Common myeloid progenitor, CD34-positive (primary cell): ENCODE measurements at regions not wholly inside any gene's neighbourhood (a gene's known extent, or its start where the extent isn't known, plus 50 kb on each side); places are given as distances from the start of the nearest gene placed in this dataset.

Experiments used
- CTCF ChIA-PET: fragments of 350-600 bp; sonication (Branson Sonifier 250); formaldehyde crosslinking; loops from one replicate; lab custom pipeline; 2021; ENCODE audit warnings: antibody characterized with exemption; lab: Charles Lee
- POLR2A ChIA-PET: fragments of 350-600 bp; sonication (Branson Sonifier 250); formaldehyde crosslinking; loops from one replicate; lab custom pipeline; 2021; ENCODE audit warnings: antibody characterized with exemption; lab: Charles Lee
- DNase-seq, 3 donors: peaks; one replicate each; pipeline versions ENCODE4 v3.0.0 to v3.0.0-alpha.2; 2013
- H3K27ac ChIP-seq, 2 experiments: 1 replicate in 1 of 2; 2 replicates in 1 of 2; pipeline ENCODE4 v1.7.0; 2013; ENCODE audit warnings: inconsistent platforms in 2 of 2, low read length in 2 of 2, mild to moderate bottlenecking in 2 of 2, low read depth in 1 of 2, moderate library complexity in 1 of 2; ENCODE audit not compliant: severe bottlenecking in 2 of 2, insufficient read depth in 1 of 2, poor library complexity in 1 of 2
- H3K27me3 ChIP-seq, 5 experiments: replicated peaks in 2 of 5; 1 replicate in 3 of 5; 2 replicates in 2 of 5; pipeline versions ENCODE4 v1.6.1 to v1.7.0; 2013; ENCODE audit warnings: low read length in 4 of 5, mild to moderate bottlenecking in 2 of 5, moderate library complexity in 2 of 5, inconsistent platforms in 1 of 5; ENCODE audit not compliant: insufficient read depth in 5 of 5, control insufficient read depth in 4 of 5
- H3K36me3 ChIP-seq, 4 experiments: 1 replicate in 2 of 4; 2 replicates in 2 of 4; pipeline versions ENCODE4 v1.6.1 to v1.7.0; 2013; ENCODE audit warnings: low read length in 3 of 4, control low read depth in 1 of 4, mild to moderate bottlenecking in 1 of 4; ENCODE audit not compliant: control insufficient read depth in 4 of 4, insufficient read depth in 4 of 4
- H3K4me1 ChIP-seq, 4 experiments: 1 replicate in 3 of 4; 2 replicates in 1 of 4; pipeline versions ENCODE4 v1.6.1 to v1.7.1; 2013; ENCODE audit warnings: low read length in 3 of 4, mild to moderate bottlenecking in 3 of 4, control low read depth in 1 of 4, inconsistent platforms in 1 of 4, moderate library complexity in 1 of 4; ENCODE audit not compliant: control insufficient read depth in 4 of 4, insufficient read depth in 4 of 4; ENCODE audit errors: control extremely low read depth in 1 of 4
- H3K4me3 ChIP-seq, 7 experiments: 1 replicate in 4 of 7; 2 replicates in 3 of 7; pipeline versions ENCODE4 v1.5.1 to v1.7.0; 2013; ENCODE audit warnings: mild to moderate bottlenecking in 7 of 7, low read length in 6 of 7, moderate library complexity in 6 of 7, inconsistent platforms in 2 of 7, low read depth in 2 of 7, control low read depth in 1 of 7; ENCODE audit not compliant: insufficient read depth in 4 of 7, control insufficient read depth in 1 of 7; ENCODE audit errors: extremely low read depth in 1 of 7
- H3K9me3 ChIP-seq, 5 experiments: 1 replicate in 4 of 5; 2 replicates in 1 of 5; pipeline versions ENCODE4 v1.6.1 to v1.7.1; 2013; ENCODE audit warnings: low read length in 4 of 5, mild to moderate bottlenecking in 2 of 5, inconsistent platforms in 1 of 5, low read depth in 1 of 5, moderate library complexity in 1 of 5; ENCODE audit not compliant: control insufficient read depth in 4 of 5, insufficient read depth in 2 of 5; ENCODE audit errors: control extremely low read depth in 1 of 5
- WGBS: methylation state at CpG from one replicate; pipeline ENCODE4 v1.1.5; 2013; ENCODE audit not compliant: insufficient coverage; 5-methylcytosine and 5-hydroxymethylcytosine counted together

DNA sequence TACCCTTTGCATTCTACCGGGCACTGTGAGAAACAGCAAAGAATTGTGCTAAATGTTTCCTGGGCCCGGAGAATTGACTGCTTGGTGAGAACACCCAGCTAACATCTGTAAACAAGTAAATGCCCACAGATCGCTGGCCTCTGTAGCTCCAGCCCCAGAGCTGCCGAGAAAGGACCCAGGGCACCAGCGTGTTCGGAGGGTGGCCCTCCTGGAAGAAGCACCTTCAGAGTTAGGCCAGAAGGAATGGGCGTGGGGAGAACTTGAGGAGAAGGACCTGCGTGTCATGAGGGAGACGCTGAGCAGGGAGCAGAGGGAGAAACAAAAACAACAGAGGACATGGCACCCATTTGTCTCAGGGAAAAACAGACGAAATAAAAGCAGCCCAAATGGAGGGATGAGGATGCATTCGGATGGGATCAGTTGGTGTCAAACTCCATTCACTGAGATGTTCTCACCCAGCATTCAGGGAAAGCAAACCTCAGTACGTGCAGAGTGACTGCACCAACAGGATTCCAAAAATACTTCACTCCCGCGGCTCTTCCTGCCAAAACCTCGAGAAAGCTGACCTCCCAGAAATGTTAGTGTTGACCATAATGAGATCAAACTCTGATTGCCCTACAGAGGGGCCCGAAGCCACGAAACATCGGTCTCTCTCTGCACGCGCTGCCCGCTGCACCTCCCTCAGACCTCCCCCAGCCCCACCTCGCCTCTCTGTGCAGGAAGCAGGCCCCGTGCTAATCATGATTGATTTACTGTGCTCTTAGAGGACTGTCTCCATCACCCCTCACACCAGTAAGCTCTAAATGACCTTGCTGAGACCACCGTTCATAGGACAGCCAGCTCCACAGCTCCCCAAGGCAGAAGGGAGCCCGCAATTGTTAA, 376.3 kb upstream of the SALL3 start:
- Histone ChIP-seq H3K9me3 (peaks cover 0 to 11% (median 0%) of the 10 kb centered on the region in 5 experiments), H3K36me3 (no peaks in the 10 kb centered on the region), H3K4me1 (no peaks in the 10 kb centered on the region), H3K4me3 (no peak overlapping the region), H3K27ac (no peak overlapping the region), H3K27me3 (peaks cover 0 to 30% (median 4%) of the 10 kb centered on the region in 5 experiments)
- CTCF ChIA-PET, result no interaction called here
- DNase-seq, result no peak
- 51% methylated on average over 22 of the region's 25 CpGs for WGBS
- POLR2A ChIA-PET, result no interaction called here

DNA sequence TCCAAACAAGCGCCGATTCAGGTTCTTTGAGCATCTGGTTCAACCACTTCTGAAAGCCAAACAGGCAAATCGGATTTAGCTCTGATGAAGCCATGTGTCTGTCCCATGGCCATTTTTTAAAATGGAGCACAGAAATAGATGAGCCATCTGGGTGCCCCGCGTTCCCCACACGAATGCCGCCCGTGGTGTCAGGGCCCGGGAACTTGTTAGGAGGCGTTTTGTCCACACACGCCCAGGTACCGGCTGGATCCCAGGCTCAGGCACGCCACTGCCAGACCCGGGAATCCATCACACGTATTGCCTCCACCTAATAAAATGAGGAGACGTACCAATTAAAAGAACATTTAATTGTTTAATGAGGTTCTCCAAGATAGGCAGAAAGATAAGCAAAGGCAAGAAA, 374.4 kb upstream of the SALL3 start:
- no peak overlapping the region for H3K27ac ChIP-seq
- CTCF ChIA-PET, result no interaction called here
- no peak overlapping the region for H3K4me3 ChIP-seq
- H3K4me1 ChIP-seq, result no peaks in the 10 kb centered on the region
- no peak for DNase-seq
- H3K36me3 ChIP-seq, result no peaks in the 10 kb centered on the region
- POLR2A ChIA-PET, result no interaction called here
- H3K27me3 ChIP-seq, result peaks cover 0 to 26% (median 4%) of the 10 kb centered on the region in 5 experiments
- peaks cover 0 to 6% (median 0%) of the 10 kb centered on the region in 5 experiments for H3K9me3 ChIP-seq
- WGBS, result 98% methylated on average over 14 of the region's 16 CpGs

DNA sequence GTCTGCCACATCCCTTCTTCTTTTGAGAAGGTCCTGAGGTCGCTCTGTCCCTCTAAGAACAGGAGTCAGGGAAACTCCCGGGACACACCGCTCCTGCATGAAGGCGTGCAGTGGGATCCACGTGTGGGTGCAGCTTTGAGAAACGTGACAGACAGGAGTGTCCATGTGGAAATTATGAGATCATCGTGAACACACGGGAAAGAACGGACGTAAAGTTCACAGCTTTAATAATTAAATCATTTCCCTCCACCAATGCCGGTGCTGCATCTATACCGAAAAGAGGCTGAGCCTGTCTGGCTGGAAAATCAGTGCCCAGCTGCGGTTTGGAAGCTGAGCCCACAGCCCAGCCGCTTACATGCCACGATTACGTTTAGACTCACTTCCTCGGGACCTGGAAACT, 372.4 kb upstream of the SALL3 start:
- H3K27ac ChIP-seq, result no peak overlapping the region
- ChIA-PET POLR2A (no interaction called here), CTCF (no interaction called here)
- WGBS, result 96% methylated on average over 8 of the region's 17 CpGs
- no peak overlapping the region for H3K4me3 ChIP-seq
- peaks cover 0 to 21% (median 4%) of the 10 kb centered on the region in 5 experiments for H3K27me3 ChIP-seq
- no peaks in the 10 kb centered on the region for H3K36me3 ChIP-seq
- no peak for DNase-seq
- peaks cover 0 to 6% (median 0%) of the 10 kb centered on the region in 5 experiments for H3K9me3 ChIP-seq
- no peaks in the 10 kb centered on the region for H3K4me1 ChIP-seq

DNA sequence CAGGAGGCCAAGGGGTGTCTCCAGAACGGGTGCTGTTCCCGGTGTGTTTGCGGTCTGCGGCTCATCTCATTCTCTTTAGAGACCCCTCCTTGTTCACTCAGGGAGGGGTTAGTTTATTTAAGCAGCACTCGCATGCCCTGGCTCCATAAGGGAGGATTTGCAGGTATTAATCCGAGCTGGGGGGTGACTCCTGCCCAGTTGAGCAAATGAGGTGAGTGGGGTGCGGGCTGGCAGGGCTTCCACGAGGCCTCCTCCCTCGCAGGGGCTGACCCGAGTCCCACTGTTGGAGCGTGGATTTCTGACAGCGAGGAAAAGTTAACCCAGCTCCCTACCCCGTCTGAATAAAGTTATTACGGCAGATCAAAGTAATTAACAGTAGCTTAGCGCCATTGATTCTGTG, 371.8 kb upstream of the SALL3 start:
- H3K27me3 ChIP-seq, result peaks cover 0 to 16% (median 4%) of the 10 kb centered on the region in 5 experiments
- H3K9me3 ChIP-seq, result peaks cover 0 to 6% (median 0%) of the 10 kb centered on the region in 5 experiments
- H3K4me3 ChIP-seq, result no peak overlapping the region
- CTCF ChIA-PET, result no interaction called here
- POLR2A ChIA-PET, result no interaction called here
- no peaks in the 10 kb centered on the region for H3K4me1 ChIP-seq
- DNase-seq, result no peak
- 90% methylated on average over 12 of the region's 15 CpGs for WGBS
- no peak overlapping the region for H3K27ac ChIP-seq
- H3K36me3 ChIP-seq, result no peaks in the 10 kb centered on the region

DNA sequence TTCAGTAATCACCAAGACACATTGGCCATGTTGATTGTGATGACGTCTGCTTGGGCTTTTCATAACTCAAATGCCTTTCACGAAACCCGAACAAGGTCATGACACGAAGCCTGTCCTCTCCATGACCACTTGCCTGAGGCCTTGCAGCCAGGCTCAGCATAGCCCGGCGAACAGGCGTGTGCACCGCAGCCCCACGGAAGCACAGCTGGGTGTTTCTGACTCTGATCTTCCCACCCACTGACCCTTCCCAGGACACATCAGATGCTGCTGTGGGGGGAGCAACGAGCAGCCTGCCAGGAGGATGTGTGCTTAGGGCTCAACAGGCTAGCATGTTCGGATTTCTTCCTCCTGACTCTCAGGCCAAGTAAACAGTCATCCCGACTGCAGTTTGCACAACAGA, 369.4 kb upstream of the SALL3 start:
- no peaks in the 10 kb centered on the region for H3K4me1 ChIP-seq
- H3K9me3 ChIP-seq, result peaks cover 0 to 1% (median 0%) of the 10 kb centered on the region in 5 experiments
- peaks cover 0 to 4% (median 0%) of the 10 kb centered on the region in 5 experiments for H3K27me3 ChIP-seq
- no peak overlapping the region for H3K4me3 ChIP-seq
- H3K36me3 ChIP-seq, result no peaks in the 10 kb centered on the region
- no peak overlapping the region for H3K27ac ChIP-seq
- DNase-seq, result no peak
- ChIA-PET CTCF (no interaction called here), POLR2A (no interaction called here)
- WGBS, result 95% methylated on average over 12 of the region's 12 CpGs

DNA sequence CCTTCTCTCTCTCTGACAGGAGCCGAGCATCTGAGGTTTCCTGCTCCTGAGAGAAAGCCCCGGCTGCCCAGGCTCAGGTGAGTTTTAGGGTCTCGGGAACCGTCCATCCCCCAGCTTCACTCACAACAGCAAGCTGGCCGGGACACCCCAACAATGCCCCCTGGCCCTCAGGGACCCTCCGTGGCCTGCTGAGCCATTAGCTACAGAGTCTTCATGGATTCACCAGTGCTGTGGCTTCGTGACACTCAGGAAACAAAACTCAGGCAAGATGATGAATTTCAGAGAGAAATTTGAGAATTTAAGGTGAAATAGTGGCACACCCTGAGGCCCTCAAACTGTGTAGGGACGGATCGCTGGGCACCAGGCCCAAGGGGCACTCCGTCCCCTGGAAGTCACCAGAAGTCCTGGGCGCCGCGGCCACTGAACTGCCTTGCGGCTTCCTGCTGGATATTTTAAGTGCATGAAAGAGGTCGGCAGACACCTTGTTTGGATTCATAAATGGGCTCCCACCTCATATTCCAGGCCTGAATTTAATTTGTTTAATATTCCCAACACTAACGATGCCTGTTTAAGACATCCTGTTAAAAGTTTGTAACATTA, 368.3 kb upstream of the SALL3 start:
- peaks cover 0 to 4% (median 0%) of the 10 kb centered on the region in 5 experiments for H3K9me3 ChIP-seq
- no peak overlapping the region for H3K27ac ChIP-seq
- CTCF ChIA-PET, result no interaction called here
- no peak overlapping the region for H3K4me3 ChIP-seq
- peaks cover 0 to 2% (median 0%) of the 10 kb centered on the region in 5 experiments for H3K27me3 ChIP-seq
- POLR2A ChIA-PET, result no interaction called here
- H3K36me3 ChIP-seq, result no peaks in the 10 kb centered on the region
- WGBS, result 88% methylated on average over 12 of the region's 16 CpGs
- no peaks in the 10 kb centered on the region for H3K4me1 ChIP-seq
- no peak for DNase-seq

DNA sequence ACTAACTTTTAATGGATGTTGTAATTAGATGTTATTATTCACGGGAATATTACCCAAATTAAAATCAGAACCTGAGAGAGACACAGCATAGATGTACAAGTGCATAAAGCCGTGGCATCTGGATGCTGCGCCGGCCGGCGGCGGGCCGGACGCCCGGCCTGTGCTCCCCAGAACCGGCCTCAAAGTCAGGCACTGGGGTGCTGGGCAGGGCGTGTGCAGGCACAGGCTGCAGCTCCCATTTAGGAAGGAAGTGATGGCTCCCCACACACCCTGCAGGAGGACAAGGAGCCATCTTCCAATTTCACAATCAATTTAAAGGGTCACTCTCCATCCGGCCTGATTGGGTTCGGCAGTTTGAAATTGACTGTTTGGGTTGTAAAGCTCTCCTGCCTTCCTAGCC, 367.7 kb upstream of the SALL3 start:
- WGBS, result 93% methylated on average over 12 of the region's 14 CpGs
- Histone ChIP-seq H3K4me3 (no peak overlapping the region), H3K9me3 (peaks cover 0 to 5% (median 1%) of the 10 kb centered on the region in 5 experiments), H3K27me3 (peaks cover 0 to 2% (median 0%) of the 10 kb centered on the region in 5 experiments), H3K4me1 (no peaks in the 10 kb centered on the region), H3K27ac (no peak overlapping the region), H3K36me3 (no peaks in the 10 kb centered on the region)
- no peak for DNase-seq
- ChIA-PET POLR2A (no interaction called here), CTCF (no interaction called here)
